Left forelimb (tissue), 1 donor: ENCODE measurements at regions not wholly inside any gene's neighbourhood (a gene's known extent, or its start where the extent isn't known, plus 50 kb on each side); places are given as distances from the start of the nearest gene placed in this dataset.

Experiments
- DNase-seq: peaks from one replicate; pipeline ENCODE4 v3.0.0-alpha.2; 2018; ENCODE audit warnings: low spot score

GRCh38 chr6:112800916-112801315, 453.8 kb downstream of the RFPL4B start:
- DNase-seq = no peak

- no peak for DNase-seq
Observed at GRCh38 chr6:112801468-112802080, 454.4 kb downstream of the RFPL4B start.

- no peak for DNase-seq
Observed at GRCh38 chr6:112802144-112802543, 455.0 kb downstream of the RFPL4B start.

- no peak for DNase-seq
Observed at GRCh38 chr6:112804638-112805330, 457.7 kb downstream of the RFPL4B start.

GRCh38 chr6:112806163-112806865, 459.2 kb downstream of the RFPL4B start:
- no peak for DNase-seq

- no peak for DNase-seq
Observed at GRCh38 chr6:112821476-112821875, 474.3 kb downstream of the RFPL4B start.

- no peak for DNase-seq
Observed at GRCh38 chr6:112822769-112823168, 475.6 kb downstream of the RFPL4B start.

GRCh38 chr6:112827793-112828192, 480.7 kb downstream of the RFPL4B start:
- no peak for DNase-seq

- DNase-seq = no peak
Observed at GRCh38 chr6:112831022-112831421, 483.9 kb downstream of the RFPL4B start.

- DNase-seq = no peak
Observed at GRCh38 chr6:112833581-112834131, 486.5 kb downstream of the RFPL4B start.

GRCh38 chr6:112835078-112835477, 487.9 kb downstream of the RFPL4B start:
- DNase-seq = no peak

- DNase-seq = no peak
Observed at GRCh38 chr6:112839525-112839961, 492.4 kb downstream of the RFPL4B start.

- DNase-seq = no peak
Observed at GRCh38 chr6:112841553-112842329, 494.6 kb downstream of the RFPL4B start.

- DNase-seq = no peak
Observed at GRCh38 chr6:112842330-112842685, 495.2 kb downstream of the RFPL4B start.

GRCh38 chr6:112846681-112847080, 499.6 kb downstream of the RFPL4B start:
- DNase-seq = no peak

- DNase-seq = no peak
Observed at GRCh38 chr6:112851146-112851545, 504.0 kb downstream of the RFPL4B start.

- DNase-seq = no peak
Observed at GRCh38 chr6:112853162-112853561, 506.0 kb downstream of the RFPL4B start.

- DNase-seq = no peak
Observed at GRCh38 chr6:112863753-112864152, 516.6 kb downstream of the RFPL4B start.

GRCh38 chr6:112865131-112865530, 518.0 kb downstream of the RFPL4B start:
- DNase-seq = no peak

- no peak for DNase-seq
Observed at GRCh38 chr6:112874881-112875280, 527.8 kb downstream of the RFPL4B start.

GRCh38 chr6:112877134-112878100, 530.3 kb downstream of the RFPL4B start:
- no peak for DNase-seq
